Heart left ventricle (tissue), 13 donors: ENCODE measurements at regions not wholly inside any gene's neighbourhood (a gene's known extent, or its start where the extent isn't known, plus 50 kb on each side); places are given as distances from the start of the nearest gene placed in this dataset.
"Not testable (repeated sequence)": the region's sequence is repeated elsewhere in the genome, so short reads cannot be mapped to it uniquely, and the experiment has no call there.

Experiments used
- POLR2A ChIP-seq, 2 donors: fragments of 450-650 bp; IDR thresholded peaks; one replicate each; pipeline ENCODE4 v1.6.1; 2017; ENCODE audit warnings: antibody characterized with exemption in 2 of 2, mild to moderate bottlenecking in 2 of 2, moderate library complexity in 2 of 2
- TF ChIP-seq, protein P1 (sequence below), 12 donors: fragments of 200-600 bp; sonication (generic) in 4 of 12; IDR thresholded peaks; one replicate each; pipeline versions ENCODE4 v1.5.0 to v1.8.0; 2018 to 2022; ENCODE audit warnings: antibody characterized with exemption in 12 of 12, mild to moderate bottlenecking in 5 of 12
- donor health status: ischemic (EF 13 %, LVEDD 7.1; RV severe dilation, severe dysfunction).
- donor health status: DM: no; HTN: yes; CAD: no.
- donor health status: DM: no; HTN: no; CAD: no.
- donor health status: ischemic (EF 25% LVEDD 6.9; RV normal size, moderate dysfunction).
- donor health status: ischemic (EF 25% LVEDD 5.7; RV mildly dilated, moderate dysfunction).
- donor health status: ischemic (EF 35%, LVEDD 5.7; RV mildly dilated, moderate dysfunction).
- donor health status: nonischemic (EF 11% LVEDD 7.7; RV severe dilation, severe dysfunction).
- donor health status: DM: yes; HTN: yes; CAD: no.
- donor health status: PGD.
- donor health status: ischemic (EF 29% LVEDD 5.4; RV normal size, mild dysfunction).
- donor health status: nonischemic (EF 23%, LVEDD 6.1; RV moderate dilation, normal function).

GRCh38 chr5:63180190-63180589, 601.6 kb downstream of the LRRC70 start:
- TF ChIP-seq, protein P1, sequence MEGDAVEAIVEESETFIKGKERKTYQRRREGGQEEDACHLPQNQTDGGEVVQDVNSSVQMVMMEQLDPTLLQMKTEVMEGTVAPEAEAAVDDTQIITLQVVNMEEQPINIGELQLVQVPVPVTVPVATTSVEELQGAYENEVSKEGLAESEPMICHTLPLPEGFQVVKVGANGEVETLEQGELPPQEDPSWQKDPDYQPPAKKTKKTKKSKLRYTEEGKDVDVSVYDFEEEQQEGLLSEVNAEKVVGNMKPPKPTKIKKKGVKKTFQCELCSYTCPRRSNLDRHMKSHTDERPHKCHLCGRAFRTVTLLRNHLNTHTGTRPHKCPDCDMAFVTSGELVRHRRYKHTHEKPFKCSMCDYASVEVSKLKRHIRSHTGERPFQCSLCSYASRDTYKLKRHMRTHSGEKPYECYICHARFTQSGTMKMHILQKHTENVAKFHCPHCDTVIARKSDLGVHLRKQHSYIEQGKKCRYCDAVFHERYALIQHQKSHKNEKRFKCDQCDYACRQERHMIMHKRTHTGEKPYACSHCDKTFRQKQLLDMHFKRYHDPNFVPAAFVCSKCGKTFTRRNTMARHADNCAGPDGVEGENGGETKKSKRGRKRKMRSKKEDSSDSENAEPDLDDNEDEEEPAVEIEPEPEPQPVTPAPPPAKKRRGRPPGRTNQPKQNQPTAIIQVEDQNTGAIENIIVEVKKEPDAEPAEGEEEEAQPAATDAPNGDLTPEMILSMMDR (IDR thresholded peaks at IDR 0.05): not testable (repeated sequence)
- not testable (repeated sequence) for TF ChIP-seq POLR2A (IDR thresholded peaks at IDR 0.05)
